GM12892 (cell line): ENCODE measurements at regions not wholly inside any gene's neighbourhood (a gene's known extent, or its start where the extent isn't known, plus 50 kb on each side); places are given as distances from the start of the nearest gene placed in this dataset.

ENCODE experiments used
- DNase-seq: peaks from one replicate; pipeline ENCODE4 v3.0.0; 2011; ENCODE audit not compliant: insufficient read length
- FAIRE-seq: peaks from 2 replicates; lab custom pipeline; 2011; peaks lifted over from hg19 to GRCh38; lab: Jason Lieb, UNC
- POLR2A ChIP-seq: IDR thresholded peaks from 2 replicates; pipeline ENCODE4 v1.6.1; 2011; ENCODE audit warnings: low read depth, low read length, control low read depth
- POLR2AphosphoS5 ChIP-seq: IDR thresholded peaks from 2 replicates; pipeline ENCODE4 v1.6.1; 2011; ENCODE audit warnings: low read depth, low read length, control low read depth
- TAF1 ChIP-seq: IDR thresholded peaks from 2 replicates; pipeline ENCODE4 v1.6.1; 2011; ENCODE audit warnings: low read depth, mild to moderate bottlenecking, control low read depth, low read length, borderline replicate concordance

GRCh38 chr2:120857931-120858330, 122.3 kb downstream of the GLI2 start:
- DNase-seq = no peak
- TF ChIP-seq TAF1 = no peak
- no peak for TF ChIP-seq POLR2A
- TF ChIP-seq POLR2AphosphoS5 = no peak
- no peak for FAIRE-seq

- no peak for TF ChIP-seq POLR2A
- no peak for TF ChIP-seq POLR2AphosphoS5
- TF ChIP-seq TAF1 = no peak
- no peak for FAIRE-seq
- DNase-seq = no peak
Observed at GRCh38 chr2:120858361-120859106, 122.9 kb downstream of the GLI2 start.

- TF ChIP-seq POLR2A (no peak), POLR2AphosphoS5 (no peak), TAF1 (no peak)
- FAIRE-seq (no peak), DNase-seq (no peak)
Observed at GRCh38 chr2:120859128-120859527, 123.5 kb downstream of the GLI2 start.

- TF ChIP-seq POLR2AphosphoS5 (no peak), POLR2A (no peak), TAF1 (no peak)
- no peak for FAIRE-seq
Observed at GRCh38 chr2:120859814-120860578, 124.3 kb downstream of the GLI2 start.

GRCh38 chr2:120860579-120860922, 124.9 kb downstream of the GLI2 start:
- DNase-seq (no peak), FAIRE-seq (no peak)
- TF ChIP-seq POLR2A = no peak
- no peak for TF ChIP-seq TAF1
- TF ChIP-seq POLR2AphosphoS5 = no peak

More at GRCh38 chr2:120859814-120860578, 124.3 kb downstream of the GLI2 start:
- DNase-seq = no peak

GRCh38 chr2:120861191-120861575, 125.5 kb downstream of the GLI2 start:
- FAIRE-seq (no peak), DNase-seq (no peak)
- TF ChIP-seq TAF1 (no peak), POLR2A (no peak), POLR2AphosphoS5 (no peak)

GRCh38 chr2:120861576-120862191, 126.0 kb downstream of the GLI2 start:
- FAIRE-seq (no peak), DNase-seq (no peak)

GRCh38 chr2:120862201-120863060, 126.8 kb downstream of the GLI2 start:
- TF ChIP-seq TAF1 (no peak), POLR2AphosphoS5 (no peak), POLR2A (no peak)
- FAIRE-seq = no peak
- no peak for DNase-seq

More at GRCh38 chr2:120861576-120862191, 126.0 kb downstream of the GLI2 start:
- TF ChIP-seq POLR2A (no peak), POLR2AphosphoS5 (no peak), TAF1 (no peak)

- FAIRE-seq = no peak
- no peak for TF ChIP-seq TAF1
- no peak for TF ChIP-seq POLR2A
- no peak for TF ChIP-seq POLR2AphosphoS5
- no peak for DNase-seq
Observed at GRCh38 chr2:120863146-120863545, 127.5 kb downstream of the GLI2 start.

GRCh38 chr2:120863661-120864320, 128.1 kb downstream of the GLI2 start:
- FAIRE-seq = no peak

GRCh38 chr2:120864981-120865380, 129.3 kb downstream of the GLI2 start:
- TF ChIP-seq POLR2AphosphoS5 = no peak
- no peak for TF ChIP-seq POLR2A
- TF ChIP-seq TAF1 = no peak
- FAIRE-seq (no peak), DNase-seq (no peak)

More at GRCh38 chr2:120863661-120864320, 128.1 kb downstream of the GLI2 start:
- TF ChIP-seq TAF1 = no peak
- TF ChIP-seq POLR2AphosphoS5 = no peak
- TF ChIP-seq POLR2A = no peak
- no peak for DNase-seq

- no peak for TF ChIP-seq TAF1
- TF ChIP-seq POLR2AphosphoS5 = no peak
- no peak for TF ChIP-seq POLR2A
- DNase-seq (no peak), FAIRE-seq (no peak)
Observed at GRCh38 chr2:120865656-120866055, 130.0 kb downstream of the GLI2 start.
